GM19043 (cell line): ENCODE measurements at regions not wholly inside any gene's neighbourhood (a gene's known extent, or its start where the extent isn't known, plus 50 kb on each side); places are given as distances from the start of the nearest gene placed in this dataset.

Experiments
- ATAC-seq: cut with Tn5 transposase; IDR thresholded peaks from one replicate; pipeline ENCODE4 v1.9.1; 2021; ENCODE audit warnings: low read depth; ENCODE audit not compliant: unreplicated experiment

DNA sequence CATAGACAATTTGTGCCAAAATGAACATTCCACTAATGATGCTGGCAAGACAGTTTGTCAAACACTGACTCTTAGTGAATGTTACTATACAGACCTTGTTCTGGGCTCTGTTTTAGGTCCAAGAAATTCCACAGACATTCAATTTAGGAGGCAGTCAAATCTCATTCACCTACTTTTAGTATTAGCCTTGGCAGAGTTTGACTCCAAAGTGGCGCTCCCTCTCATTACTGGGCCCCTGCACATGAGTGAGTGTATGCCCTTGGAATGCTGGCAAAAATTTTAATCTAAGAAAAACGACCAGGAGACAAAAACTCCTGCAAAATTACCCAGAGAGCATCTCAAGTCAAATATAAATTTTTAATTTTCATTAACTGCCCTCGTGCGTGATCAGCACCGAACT lies 94.9 kb upstream of the SLC27A6 start:
- ATAC-seq: no peak

DNA sequence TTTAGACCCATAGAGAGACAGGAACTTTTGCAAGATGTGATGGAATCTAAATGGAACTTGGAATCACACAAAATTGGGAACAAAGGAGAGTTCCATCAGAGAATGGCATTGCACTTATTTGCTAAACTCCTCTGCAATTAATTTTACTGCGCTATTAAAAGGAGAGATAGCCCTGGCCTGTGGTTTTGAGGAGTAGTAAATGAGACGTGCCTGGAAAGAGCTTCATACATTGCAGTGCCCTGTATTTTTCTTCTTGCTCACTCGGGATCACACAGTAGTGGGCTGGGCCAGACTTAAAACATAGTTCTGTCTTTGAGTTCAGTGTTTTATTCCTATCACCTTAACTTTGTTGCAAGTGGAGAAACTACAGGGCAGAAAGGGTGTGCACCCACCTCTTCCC lies 94.4 kb upstream of the SLC27A6 start:
- ATAC-seq: no peak

DNA sequence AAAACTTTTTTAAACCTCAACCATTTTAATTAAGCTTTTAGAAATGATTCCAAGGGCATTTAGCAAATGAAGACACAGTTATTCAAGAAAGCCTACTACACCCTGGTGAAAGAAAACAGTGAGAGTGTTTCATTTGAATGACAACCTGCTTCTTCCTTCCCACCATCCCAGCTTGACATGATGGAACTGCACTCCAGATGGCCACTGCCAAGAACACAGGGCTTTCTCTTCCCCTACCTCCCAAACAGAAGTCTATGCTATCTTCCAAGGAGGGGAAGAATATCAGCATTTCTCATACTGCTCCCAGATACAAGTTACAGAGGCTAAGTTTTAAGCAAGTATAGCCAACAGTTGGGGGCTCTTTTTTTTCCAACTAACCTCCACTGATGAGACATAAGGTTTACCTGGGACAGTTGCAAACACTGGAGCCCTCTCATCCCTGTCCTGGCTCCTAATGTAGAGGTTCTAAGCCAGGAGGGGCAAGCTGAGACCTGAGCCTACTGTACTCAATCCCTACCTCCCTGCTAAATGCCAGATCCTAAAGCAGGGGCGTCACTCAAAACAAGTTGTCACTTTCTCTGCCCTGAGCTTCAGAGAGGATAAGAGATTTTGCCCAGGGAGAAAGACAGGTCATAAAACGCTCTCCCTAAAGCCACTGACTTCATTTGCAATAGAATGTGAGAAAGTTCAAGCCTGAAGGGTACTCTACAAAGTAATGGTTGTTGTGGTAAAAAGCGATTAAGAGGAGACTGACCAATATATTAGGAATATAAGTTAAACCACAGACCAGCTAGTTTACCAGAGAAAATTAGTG lies 88.5 kb upstream of the SLC27A6 start:
- no peak for ATAC-seq

DNA sequence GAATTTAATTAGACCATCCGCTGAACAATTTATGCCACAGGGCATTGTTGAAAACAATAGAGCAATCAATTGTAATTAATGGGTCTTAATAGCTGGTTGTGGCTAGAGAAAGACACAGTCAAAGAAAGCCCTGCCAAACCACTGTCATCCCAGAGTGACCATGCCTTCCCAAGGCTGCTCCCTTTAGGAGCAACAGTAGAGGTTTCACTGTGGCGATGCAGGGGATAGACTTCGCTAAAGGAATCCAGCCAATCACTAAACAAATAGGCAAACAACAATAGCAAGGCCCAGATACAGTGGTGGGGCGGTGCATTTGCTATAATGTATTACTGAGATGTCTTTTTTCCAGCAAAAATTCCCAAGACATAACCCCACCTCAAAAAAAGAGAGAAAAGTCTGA lies 87.8 kb upstream of the SLC27A6 start:
- no peak for ATAC-seq

DNA sequence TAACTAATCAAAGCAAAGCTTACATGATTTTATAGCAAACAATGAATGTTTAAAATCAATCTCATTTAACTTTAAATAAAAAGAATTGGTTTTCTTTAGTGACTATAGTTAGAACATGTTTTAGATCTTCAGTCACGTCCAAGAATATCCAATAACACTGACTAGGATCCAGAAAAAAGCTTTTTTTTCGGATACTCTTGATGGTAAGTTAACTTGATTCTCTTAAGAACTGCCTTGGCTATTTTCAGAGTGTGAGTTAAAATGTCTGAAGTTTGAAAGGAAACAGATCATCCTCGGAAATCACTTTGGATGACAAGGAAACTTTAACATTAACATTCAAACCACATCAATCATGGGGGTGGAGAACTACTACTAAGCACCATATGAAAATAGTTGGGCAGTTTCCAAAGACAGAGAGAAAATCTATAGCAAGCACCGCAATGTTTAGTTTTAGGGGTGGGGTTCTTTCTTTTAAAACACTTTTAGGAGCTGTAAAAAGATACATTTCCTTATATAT lies 83.7 kb upstream of the SLC27A6 start:
- ATAC-seq: no peak

DNA sequence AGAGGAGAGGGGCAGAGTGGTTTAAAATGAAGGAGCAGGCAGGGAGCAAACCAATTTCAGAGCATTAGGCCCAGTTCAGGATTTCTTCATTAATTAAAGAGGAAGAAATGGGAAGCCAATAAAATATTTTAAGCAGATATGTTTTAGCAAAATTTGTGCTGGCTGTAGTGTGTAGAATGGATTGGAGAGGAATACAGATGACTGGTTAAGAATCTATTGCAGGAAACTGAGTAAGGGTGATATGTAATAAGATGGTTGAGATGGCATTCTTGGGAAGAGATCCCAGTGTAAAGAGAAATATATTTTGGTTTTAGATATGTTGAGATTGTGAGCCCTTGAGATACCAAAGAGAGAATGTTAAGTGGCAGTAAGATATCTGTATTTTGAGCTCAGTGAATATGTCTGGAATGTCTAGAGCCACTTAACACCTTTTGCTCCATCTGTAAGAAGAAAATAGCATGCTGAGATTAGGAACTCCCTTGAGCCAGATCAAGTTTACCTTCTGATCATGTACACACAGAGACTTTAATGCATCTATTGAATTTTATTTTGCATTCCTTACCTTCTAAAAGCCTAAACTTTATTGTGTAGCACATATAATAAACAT lies 79.5 kb upstream of the SLC27A6 start:
- no peak for ATAC-seq

DNA sequence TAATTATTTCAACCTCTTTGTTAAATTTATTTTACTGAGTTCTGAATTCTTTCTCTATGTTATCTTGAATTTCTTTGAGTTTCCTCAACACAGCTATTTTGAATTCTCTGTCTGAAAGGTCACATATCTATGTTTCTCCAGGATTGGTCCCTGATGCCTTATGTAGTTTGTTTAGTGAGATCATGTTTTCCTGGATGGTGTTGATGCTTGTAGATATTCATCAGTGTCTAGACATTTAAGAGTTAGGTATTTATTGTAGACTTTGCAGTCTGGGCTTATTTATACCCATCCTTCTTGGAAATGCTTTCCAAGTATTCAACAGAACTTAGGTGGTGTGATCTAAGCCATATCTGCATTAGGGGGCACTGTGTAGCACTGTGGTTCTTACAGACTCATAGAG lies 70.2 kb upstream of the SLC27A6 start:
- ATAC-seq: no peak

DNA sequence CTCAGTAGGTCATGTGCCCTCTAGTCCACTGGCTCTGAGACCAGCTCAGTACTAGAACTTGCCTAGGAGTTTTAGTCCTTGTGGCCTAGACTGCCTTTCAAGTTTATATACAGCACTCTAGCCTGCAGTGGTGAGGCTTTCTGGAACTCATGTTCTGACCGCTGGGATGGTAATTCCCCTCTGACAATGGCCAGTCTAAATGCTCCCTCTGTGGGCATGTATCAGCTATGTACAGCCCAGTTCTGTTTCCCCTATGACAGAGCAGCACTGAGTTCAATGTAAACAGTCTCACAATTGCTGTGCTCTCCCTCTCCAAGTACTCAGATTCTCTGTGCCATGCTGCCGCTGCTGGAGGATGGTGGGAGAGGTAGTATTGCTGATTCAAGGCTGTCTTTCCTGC lies 68.6 kb upstream of the SLC27A6 start:
- ATAC-seq: no peak

DNA sequence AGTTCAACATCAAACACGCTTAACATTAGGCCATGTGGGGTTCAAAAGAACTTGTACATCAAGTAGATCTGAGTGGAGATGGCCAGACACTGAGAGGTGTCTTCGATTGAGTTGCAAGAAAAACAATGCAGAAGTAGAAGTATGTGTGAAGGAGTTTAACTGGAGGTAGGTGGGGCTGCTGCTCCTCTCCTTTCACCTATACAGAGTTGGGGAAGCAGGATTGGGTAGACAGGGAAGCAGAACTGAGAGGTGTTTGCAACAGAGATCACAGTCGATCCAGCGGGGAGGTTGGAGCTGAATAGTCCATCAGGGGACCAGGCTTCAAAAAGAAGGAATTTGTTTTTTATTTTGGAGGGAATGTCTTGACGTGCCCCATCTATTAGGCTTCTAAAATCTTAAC lies 61.7 kb upstream of the SLC27A6 start:
- no peak for ATAC-seq

DNA sequence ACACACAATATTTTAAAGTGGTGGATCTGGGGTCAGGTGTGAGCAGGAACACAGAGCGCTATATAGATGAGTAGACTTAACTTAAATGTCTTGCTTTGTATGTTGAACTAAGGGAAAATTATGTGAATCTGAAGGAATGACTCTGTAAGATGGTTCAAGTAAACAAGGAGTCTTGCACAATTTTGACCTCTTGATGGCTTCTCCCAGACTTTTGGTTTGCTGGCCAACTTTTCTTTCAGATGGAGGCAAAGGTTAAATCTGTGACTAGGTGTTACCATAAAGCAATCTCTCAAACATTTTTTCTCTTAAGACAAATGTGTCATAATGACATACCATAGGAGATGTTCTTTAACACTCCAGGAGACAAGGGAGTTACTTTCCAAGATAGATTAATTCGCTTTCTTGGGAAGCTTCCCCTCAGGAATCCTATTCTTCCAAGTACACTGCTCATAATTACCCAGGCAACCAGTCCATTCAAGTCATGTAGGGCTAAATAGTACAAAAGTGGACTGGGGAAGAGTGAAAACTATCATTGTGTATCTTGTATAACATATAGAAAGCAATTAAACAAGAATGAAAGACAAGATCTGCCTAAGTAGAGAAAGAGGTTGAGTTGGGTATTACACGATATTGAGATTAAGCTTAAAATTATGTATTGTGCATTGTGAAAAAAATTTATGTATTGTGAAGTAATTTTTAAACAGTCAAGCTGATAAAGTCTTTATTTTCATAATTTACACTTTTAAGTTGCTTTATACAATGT lies 60.3 kb upstream of the SLC27A6 start:
- peak; percentile 1 for ATAC-seq

DNA sequence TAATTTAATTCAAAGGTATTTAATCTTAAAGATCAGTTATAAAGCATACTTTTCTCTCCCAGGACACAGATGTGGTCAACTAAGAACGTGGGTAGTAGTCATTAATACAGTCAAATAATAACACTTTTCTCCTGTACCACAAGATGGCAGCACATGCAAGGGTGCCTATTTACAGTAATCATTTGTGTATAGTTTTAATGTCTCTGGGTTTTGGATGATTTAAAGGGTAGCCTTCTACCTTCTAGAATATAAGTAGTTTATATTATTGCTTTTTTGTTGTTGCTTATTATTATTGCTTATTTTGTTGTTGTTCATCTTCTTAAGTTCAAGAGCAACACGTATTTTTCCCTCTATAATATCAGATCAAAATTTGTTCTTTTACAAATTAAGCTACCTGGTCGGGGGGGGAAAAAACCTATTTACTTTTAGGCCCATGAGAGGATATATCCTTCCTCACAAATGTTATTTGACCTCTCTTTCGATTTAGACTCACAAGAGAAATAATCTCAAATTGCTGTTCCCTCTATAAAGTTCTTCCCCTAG lies 59.6 kb upstream of the SLC27A6 start:
- ATAC-seq: peak; percentile 82

DNA sequence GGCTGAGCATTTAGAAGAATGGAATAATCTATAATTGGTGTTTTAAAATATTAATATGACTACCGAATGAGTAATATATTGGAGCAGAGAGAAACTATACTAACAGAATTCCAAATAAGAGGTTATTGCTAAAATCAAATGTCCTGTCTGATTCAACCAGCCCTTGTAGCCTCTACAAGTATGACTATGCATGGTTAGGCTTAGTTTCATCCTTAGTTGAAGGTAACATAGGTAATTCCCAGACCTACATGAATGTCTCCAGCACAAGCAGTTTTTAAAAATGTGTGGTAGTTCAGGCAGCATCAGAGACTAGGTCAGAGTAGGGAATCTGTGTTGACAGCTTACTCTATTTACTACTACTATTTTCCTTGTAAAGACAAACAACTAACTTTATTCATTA lies 51.7 kb upstream of the SLC27A6 start:
- no peak for ATAC-seq
